ENCODE measurements at regions not wholly inside any gene's neighbourhood (a gene's known extent, or its start where the extent isn't known, plus 50 kb on each side); places are given as distances from the start of the nearest gene placed in this dataset.

GRCh38 chr5:167899490-167900070, 391.9 kb upstream of the WWC1 start:
- TF ChIP-seq CTCF (IDR thresholded peaks at IDR 0.05; ENCODE audit: low read depth, low read length, missing control alignments) = no peak
- DNase-seq (ENCODE audit: low read depth) = no peak
- no peak overlapping the region for H3K4me3 ChIP-seq (ENCODE audit: low read depth, low read length)

- DNase-seq (ENCODE audit: low read depth) = no peak
- no peak overlapping the region for H3K4me3 ChIP-seq (ENCODE audit: low read depth, low read length)
- TF ChIP-seq CTCF (IDR thresholded peaks at IDR 0.05; ENCODE audit: low read depth, low read length, missing control alignments) = no peak
These were observed 391.0 kb upstream of the WWC1 start for GRCh38 chr5:167900340-167900935.

GRCh38 chr5:167902298-167902697, 389.1 kb upstream of the WWC1 start:
- no peak for TF ChIP-seq CTCF (IDR thresholded peaks at IDR 0.05; ENCODE audit: low read depth, low read length, missing control alignments)
- DNase-seq (ENCODE audit: low read depth) = no peak
- no peak overlapping the region for H3K4me3 ChIP-seq (ENCODE audit: low read depth, low read length)

GRCh38 chr5:167903243-167903642, 388.2 kb upstream of the WWC1 start:
- no peak overlapping the region for H3K4me3 ChIP-seq (ENCODE audit: low read depth, low read length)
- DNase-seq (ENCODE audit: low read depth) = no peak
- no peak for TF ChIP-seq CTCF (IDR thresholded peaks at IDR 0.05; ENCODE audit: low read depth, low read length, missing control alignments)

GRCh38 chr5:167903659-167904058, 387.8 kb upstream of the WWC1 start:
- TF ChIP-seq CTCF (IDR thresholded peaks at IDR 0.05; ENCODE audit: low read depth, low read length, missing control alignments) = no peak
- no peak overlapping the region for H3K4me3 ChIP-seq (ENCODE audit: low read depth, low read length)
- no peak for DNase-seq (ENCODE audit: low read depth)

- no peak for DNase-seq (ENCODE audit: low read depth)
- no peak overlapping the region for H3K4me3 ChIP-seq (ENCODE audit: low read depth, low read length)
- no peak for TF ChIP-seq CTCF (IDR thresholded peaks at IDR 0.05; ENCODE audit: low read depth, low read length, missing control alignments)
These were observed 385.3 kb upstream of the WWC1 start for GRCh38 chr5:167905919-167906853.

Measured in GM12864 (cell line).